ENCODE measurements at regions not wholly inside any gene's neighbourhood (a gene's known extent, or its start where the extent isn't known, plus 50 kb on each side); places are given as distances from the start of the nearest gene placed in this dataset.

DNA sequence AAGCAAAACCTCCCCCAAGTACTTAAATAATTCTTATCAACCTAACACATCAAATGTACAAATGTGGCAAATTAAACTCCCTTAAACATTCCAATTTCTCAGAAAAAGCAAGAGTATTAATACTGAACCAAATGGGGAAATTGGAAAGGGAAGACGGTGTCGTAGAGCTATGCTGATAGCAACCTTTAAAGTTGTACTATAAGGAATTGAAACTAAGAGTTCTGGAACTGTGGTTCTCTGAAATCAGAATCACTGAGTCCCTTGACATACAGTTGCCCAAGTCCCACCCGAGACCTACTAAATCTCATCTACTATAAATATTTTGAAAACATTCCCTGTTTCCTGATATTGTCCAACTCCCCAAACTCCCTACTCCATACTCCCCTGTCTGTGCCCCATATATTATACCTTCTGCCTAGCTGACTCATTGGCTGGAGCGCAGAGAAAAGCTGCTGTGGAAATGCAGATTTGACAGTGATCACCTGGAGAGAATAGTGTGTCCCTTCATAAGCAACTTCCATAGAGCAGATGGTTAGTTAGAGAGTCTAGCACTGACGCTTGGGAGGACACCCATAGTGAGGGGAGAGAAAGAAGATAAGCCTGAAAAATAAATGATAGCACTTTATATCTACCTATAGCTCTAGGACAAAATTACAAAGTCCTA lies 51.4 kb upstream of the ITM2B start:
- H3K36me3 Mint-ChIP-seq (ENCODE audit: low read depth) = peaks cover 4% of the 10 kb centered on the region
- DNase-seq (no peak), ATAC-seq (no peak)
- POLR2A ChIA-PET = no interaction called here
- H3K27me3 Mint-ChIP-seq (ENCODE audit: low read depth) = no peaks in the 10 kb centered on the region
- H3K27ac Mint-ChIP-seq = no peak overlapping the region
- no peaks in the 10 kb centered on the region for H3K9me3 Mint-ChIP-seq (ENCODE audit: insufficient read depth)
- peaks cover 40% of the 10 kb centered on the region for H3K4me1 Mint-ChIP-seq (ENCODE audit: low read depth)
- CTCF ChIA-PET = interaction anchor here (0.6 to 2.3 kb wide), 8 partner anchors 9 to 87 kb away, joined by 3 to 8 read pairs (median 4); partner anchors contain the start of genes ITM2B and MED4
- H3K4me3 Mint-ChIP-seq = no peak overlapping the region

DNA sequence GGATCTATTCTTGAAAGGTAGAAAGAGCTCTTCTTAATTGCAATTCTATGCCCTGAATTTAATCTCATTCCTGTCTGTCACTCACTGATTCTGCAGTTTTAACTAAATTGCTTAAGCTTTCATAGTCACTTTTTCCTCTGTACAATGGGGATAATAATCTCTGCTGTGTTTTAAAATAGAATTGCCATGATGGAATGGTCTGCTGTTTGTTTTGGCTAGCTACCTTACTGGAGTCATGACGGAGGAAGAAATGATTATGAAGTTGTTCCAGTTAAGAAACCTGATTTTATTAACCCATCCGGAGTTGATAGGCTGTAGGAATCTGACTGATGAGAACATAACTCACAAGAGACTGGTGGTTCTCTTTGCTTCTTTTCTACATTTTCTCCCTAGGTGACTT lies 54.9 kb upstream of the ITM2B start:
- H3K36me3 Mint-ChIP-seq (ENCODE audit: low read depth) = no peaks in the 10 kb centered on the region
- ChIA-PET CTCF (interaction anchor here (0.7 to 1.5 kb wide), 6 partner anchors 8 to 54 kb away, joined by 3 to 5 read pairs (median 3); partner anchors contain the start of gene ITM2B), POLR2A (interaction anchor here (1.1 kb wide), 1 partner anchor 21 kb away, joined by 4 read pairs; no protein-coding TSS in a partner anchor)

DNA sequence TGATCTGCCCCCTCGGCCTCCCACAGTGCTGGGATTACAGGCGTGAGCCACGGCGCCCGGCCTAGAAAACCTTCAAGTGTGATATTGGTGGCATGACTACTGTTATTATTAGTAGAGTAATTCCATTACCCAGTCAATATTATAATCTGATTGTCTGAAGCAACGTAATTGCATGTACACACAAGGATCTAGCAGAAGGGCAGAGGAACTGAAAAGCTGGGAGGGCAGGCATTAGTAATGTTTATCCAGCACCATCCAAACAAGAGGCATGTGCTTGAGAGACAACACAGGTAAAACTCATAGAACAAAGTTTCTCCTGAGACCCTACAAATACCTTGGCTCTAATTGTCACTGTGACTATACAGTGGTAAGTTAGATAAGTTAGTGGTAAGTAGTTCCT lies 56.2 kb upstream of the ITM2B start:
- no peaks in the 10 kb centered on the region for H3K9me3 Mint-ChIP-seq (ENCODE audit: insufficient read depth)
- peaks cover 5% of the 10 kb centered on the region for H3K4me1 Mint-ChIP-seq (ENCODE audit: low read depth)
- ChIA-PET POLR2A (no interaction called here), CTCF (interaction anchor here (1.3 kb wide), 1 partner anchor 14 kb away, joined by 4 read pairs; no protein-coding TSS in a partner anchor)
- H3K4me3 Mint-ChIP-seq = no peak overlapping the region
- ATAC-seq (no peak), DNase-seq (no peak)
- H3K27me3 Mint-ChIP-seq (ENCODE audit: low read depth) = no peaks in the 10 kb centered on the region
- no peak overlapping the region for H3K27ac Mint-ChIP-seq
- H3K36me3 Mint-ChIP-seq (ENCODE audit: low read depth) = no peaks in the 10 kb centered on the region

More for the DNA sequence above, 54.9 kb upstream of the ITM2B start:
- no peaks in the 10 kb centered on the region for H3K9me3 Mint-ChIP-seq (ENCODE audit: insufficient read depth)
- H3K27me3 Mint-ChIP-seq (ENCODE audit: low read depth) = no peaks in the 10 kb centered on the region
- no peak overlapping the region for H3K27ac Mint-ChIP-seq
- no peak overlapping the region for H3K4me3 Mint-ChIP-seq
- DNase-seq (no peak), ATAC-seq (no peak)
- H3K4me1 Mint-ChIP-seq (ENCODE audit: low read depth) = peaks cover 16% of the 10 kb centered on the region

DNA sequence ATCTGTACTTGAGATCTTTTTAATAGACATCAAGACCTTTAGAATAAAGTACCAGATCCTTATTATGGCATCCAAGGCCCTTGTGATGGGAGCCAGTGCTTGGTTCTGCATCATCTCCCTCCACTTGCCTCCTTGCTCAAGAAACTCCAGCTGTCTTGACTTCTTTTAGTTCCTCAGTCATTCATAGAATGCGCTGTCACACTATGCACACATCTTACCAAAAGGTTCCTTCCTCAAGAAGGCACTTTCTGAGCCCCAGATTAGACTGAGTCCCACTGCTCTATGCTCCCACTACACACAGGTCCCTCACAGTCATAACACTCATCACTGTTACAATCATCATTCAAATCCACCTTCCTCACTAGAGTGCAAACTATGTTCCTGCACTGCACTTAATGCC lies 57.8 kb upstream of the ITM2B start:
- ATAC-seq (no peak), DNase-seq (no peak)
- Mint-ChIP-seq H3K4me1 (ENCODE audit: low read depth) (no peaks in the 10 kb centered on the region), H3K27ac (no peak overlapping the region), H3K27me3 (ENCODE audit: low read depth) (no peaks in the 10 kb centered on the region), H3K4me3 (no peak overlapping the region), H3K9me3 (ENCODE audit: insufficient read depth) (no peaks in the 10 kb centered on the region), H3K36me3 (ENCODE audit: low read depth) (no peaks in the 10 kb centered on the region)
- CTCF ChIA-PET = interaction anchor here (1.1 kb wide), 1 partner anchor 18 kb away, joined by 3 read pairs; no protein-coding TSS in a partner anchor
- POLR2A ChIA-PET = no interaction called here

DNA sequence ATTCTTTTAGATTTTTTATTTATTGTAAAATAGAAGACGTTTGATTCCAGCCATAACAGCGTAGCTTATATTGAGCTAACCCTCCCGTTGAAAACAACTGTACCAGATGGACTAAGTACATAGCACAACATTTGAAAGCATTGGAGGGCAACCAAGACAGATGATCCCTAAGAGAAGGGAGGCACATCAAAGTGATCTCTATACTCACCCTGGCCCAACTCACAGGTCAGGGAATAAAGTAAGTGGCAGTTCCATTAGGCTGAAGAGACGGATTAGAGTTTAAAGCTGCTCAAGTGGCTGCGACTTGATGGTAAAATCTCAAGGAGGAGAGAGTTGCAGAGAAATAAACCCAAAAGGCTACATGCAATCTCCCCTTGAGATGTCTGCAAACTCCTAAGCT lies 65.1 kb upstream of the ITM2B start:
- ATAC-seq (no peak), DNase-seq (no peak)
- no peak overlapping the region for H3K27ac Mint-ChIP-seq
- no peaks in the 10 kb centered on the region for H3K4me1 Mint-ChIP-seq (ENCODE audit: low read depth)
- no peaks in the 10 kb centered on the region for H3K36me3 Mint-ChIP-seq (ENCODE audit: low read depth)
- H3K27me3 Mint-ChIP-seq (ENCODE audit: low read depth) = no peaks in the 10 kb centered on the region
- CTCF ChIA-PET = interaction anchor here (0.9 to 1.6 kb wide), 4 partner anchors 18 to 73 kb away, joined by 3 to 6 read pairs (median 3); partner anchors contain the start of gene MED4
- POLR2A ChIA-PET = interaction anchor here (0.7 kb wide), 1 partner anchor 37 kb away, joined by 3 read pairs; no protein-coding TSS in a partner anchor
- H3K9me3 Mint-ChIP-seq (ENCODE audit: insufficient read depth) = no peaks in the 10 kb centered on the region
- no peak overlapping the region for H3K4me3 Mint-ChIP-seq

DNA sequence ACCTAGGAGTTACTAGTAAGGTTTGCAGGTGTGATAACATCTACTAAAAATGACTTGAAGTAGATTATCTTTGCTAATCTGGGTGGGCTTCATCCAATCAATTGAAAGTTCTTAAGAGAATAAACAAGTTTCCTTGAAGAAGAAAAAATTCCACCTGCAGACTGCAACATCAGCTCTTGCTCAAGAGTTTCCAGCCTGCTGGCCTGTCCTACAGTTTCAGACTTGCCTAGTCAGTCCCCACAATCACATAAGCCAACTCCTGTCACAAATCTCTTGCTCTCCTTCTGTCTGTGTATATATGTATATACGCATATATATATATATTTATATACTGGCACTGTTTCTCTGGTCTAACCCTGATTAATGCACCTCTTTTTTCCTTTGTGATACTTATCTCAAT lies 67.3 kb upstream of the ITM2B start:
- Mint-ChIP-seq H3K9me3 (ENCODE audit: insufficient read depth) (no peaks in the 10 kb centered on the region), H3K4me1 (ENCODE audit: low read depth) (peaks cover 6% of the 10 kb centered on the region), H3K27ac (no peak overlapping the region), H3K27me3 (ENCODE audit: low read depth) (no peaks in the 10 kb centered on the region), H3K4me3 (no peak overlapping the region), H3K36me3 (ENCODE audit: low read depth) (no peaks in the 10 kb centered on the region)
- ChIA-PET POLR2A (no interaction called here), CTCF (no interaction called here)
- ATAC-seq = no peak
- no peak for DNase-seq

DNA sequence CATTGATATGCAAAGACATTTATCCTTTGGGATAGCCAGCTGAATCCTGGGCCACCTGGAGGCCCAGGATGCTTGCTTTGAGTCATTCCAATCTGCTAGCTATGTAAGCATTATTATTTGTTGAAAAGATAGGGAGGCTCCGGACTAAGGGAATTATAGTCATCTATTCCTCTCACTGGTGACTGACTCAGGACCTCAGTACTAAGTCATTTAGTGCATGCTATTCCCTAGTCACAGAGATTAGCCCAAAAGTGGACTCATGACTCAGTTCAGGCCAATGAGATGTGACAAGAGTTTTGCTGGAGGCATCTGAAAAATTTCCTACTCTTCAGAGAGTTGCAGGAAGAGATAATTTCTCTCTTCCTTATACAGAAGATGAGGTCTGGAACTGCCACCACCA lies 67.9 kb upstream of the ITM2B start:
- POLR2A ChIA-PET = no interaction called here
- no peaks in the 10 kb centered on the region for H3K36me3 Mint-ChIP-seq (ENCODE audit: low read depth)
- H3K9me3 Mint-ChIP-seq (ENCODE audit: insufficient read depth) = no peaks in the 10 kb centered on the region
- ATAC-seq (no peak), DNase-seq (no peak)
- no peaks in the 10 kb centered on the region for H3K27me3 Mint-ChIP-seq (ENCODE audit: low read depth)
- peaks cover 6% of the 10 kb centered on the region for H3K4me1 Mint-ChIP-seq (ENCODE audit: low read depth)
- CTCF ChIA-PET = no interaction called here
- H3K4me3 Mint-ChIP-seq = no peak overlapping the region
- no peak overlapping the region for H3K27ac Mint-ChIP-seq

DNA sequence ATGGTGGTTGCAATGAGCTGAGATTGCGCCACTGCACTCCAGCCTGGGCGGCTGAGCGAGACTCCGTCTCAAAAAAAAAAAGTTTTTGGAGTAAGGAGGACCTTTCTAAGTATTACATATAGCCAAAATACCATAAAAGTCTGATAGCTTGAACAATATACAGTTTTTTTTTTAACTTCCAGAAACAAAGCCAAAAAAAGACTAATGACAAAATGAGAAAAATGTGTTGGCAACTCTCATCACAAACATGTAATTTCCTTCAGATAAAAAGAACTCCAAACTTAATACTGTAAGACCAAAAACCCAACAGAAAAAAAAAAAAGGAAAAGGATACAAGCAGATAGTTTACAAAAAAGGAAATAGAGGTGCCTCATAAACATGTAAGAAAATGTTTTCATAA lies 68.2 kb upstream of the MED4 start:
- ATAC-seq = no peak
- H3K4me3 Mint-ChIP-seq = no peak overlapping the region
- DNase-seq = no peak
- H3K27ac Mint-ChIP-seq = no peak overlapping the region
- H3K9me3 Mint-ChIP-seq (ENCODE audit: insufficient read depth) = no peaks in the 10 kb centered on the region
- H3K4me1 Mint-ChIP-seq (ENCODE audit: low read depth) = peaks cover 20% of the 10 kb centered on the region
- ChIA-PET CTCF (interaction anchor here (1.0 to 1.2 kb wide), 2 partner anchors 8 to 36 kb away, joined by 3 to 5 read pairs; no protein-coding TSS in a partner anchor), POLR2A (no interaction called here)
- H3K27me3 Mint-ChIP-seq (ENCODE audit: low read depth) = no peaks in the 10 kb centered on the region
- no peaks in the 10 kb centered on the region for H3K36me3 Mint-ChIP-seq (ENCODE audit: low read depth)

DNA sequence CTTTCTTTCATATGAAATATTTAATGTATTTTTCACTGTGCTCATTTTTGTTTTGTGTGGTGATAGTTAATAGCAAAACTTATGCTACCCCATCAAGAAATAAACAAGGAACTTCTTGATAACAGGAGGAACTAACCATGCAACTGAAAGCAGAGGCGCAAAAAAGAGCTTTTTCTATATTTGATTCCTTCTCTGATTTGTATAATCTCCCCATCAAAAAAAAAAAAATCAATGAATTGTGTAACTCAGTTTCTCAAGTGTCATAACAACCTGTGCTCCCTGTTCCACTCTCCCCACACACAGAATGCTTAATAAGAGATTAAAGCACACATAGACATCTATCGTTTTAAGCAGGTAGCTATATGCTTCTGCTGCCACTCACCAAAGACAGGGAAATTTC lies 67.3 kb upstream of the MED4 start:
- no peaks in the 10 kb centered on the region for H3K9me3 Mint-ChIP-seq (ENCODE audit: insufficient read depth)
- H3K4me1 Mint-ChIP-seq (ENCODE audit: low read depth) = peaks cover 21% of the 10 kb centered on the region
- H3K4me3 Mint-ChIP-seq = no peak overlapping the region
- ChIA-PET CTCF (interaction anchor here (0.8 to 1.2 kb wide), 4 partner anchors 9 to 35 kb away, joined by 3 to 5 read pairs (median 3); no protein-coding TSS in a partner anchor), POLR2A (interaction anchor here (1.2 kb wide), 1 partner anchor 71 kb away, joined by 3 read pairs; the partner anchor contains the start of gene ITM2B)
- no peak for ATAC-seq
- DNase-seq = no peak
- peak overlapping the region; percentile 3 for H3K27ac Mint-ChIP-seq
- no peaks in the 10 kb centered on the region for H3K36me3 Mint-ChIP-seq (ENCODE audit: low read depth)
- H3K27me3 Mint-ChIP-seq (ENCODE audit: low read depth) = no peaks in the 10 kb centered on the region

DNA sequence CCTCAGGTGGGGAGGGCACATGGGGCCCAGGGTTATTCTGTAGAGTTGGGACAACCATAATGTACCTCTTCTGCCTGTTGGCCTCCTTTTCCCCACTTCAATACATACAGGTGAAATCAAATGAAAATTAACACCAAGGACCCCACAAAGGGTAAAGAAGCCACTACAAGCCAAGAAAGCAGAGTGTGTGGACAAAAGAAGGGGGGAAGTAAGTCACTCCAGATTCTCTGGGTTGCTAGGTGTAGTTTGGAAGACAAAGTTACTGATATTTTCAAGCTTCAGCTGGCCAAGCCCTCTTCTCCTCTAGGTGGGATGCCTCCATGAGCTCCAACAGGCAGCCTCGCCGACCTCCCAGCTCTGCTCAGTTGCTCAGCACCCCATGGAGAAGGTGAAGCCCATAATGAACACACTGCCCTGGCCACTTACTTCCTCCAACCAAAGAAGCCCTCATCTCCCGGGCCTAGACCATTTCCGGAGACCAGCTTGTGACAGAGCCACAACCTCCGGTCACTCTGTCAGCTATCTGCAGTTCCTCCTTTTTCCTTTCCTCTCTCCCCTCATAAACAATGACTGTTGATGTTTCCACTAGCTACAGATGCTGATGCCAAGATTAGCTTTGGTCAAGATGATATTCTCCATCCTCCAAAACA lies 66.8 kb upstream of the MED4 start:
- ChIA-PET POLR2A (interaction anchor here (1.2 kb wide), 1 partner anchor 71 kb away, joined by 3 read pairs; the partner anchor contains the start of gene ITM2B), CTCF (interaction anchor here (0.8 to 1.2 kb wide), 4 partner anchors 9 to 34 kb away, joined by 3 to 5 read pairs (median 3); no protein-coding TSS in a partner anchor)
- no peaks in the 10 kb centered on the region for H3K27me3 Mint-ChIP-seq (ENCODE audit: low read depth)
- H3K4me3 Mint-ChIP-seq = no peak overlapping the region
- ATAC-seq (no peak), DNase-seq (no peak)
- peaks cover 24% of the 10 kb centered on the region for H3K4me1 Mint-ChIP-seq (ENCODE audit: low read depth)
- H3K27ac Mint-ChIP-seq = no peak overlapping the region
- H3K36me3 Mint-ChIP-seq (ENCODE audit: low read depth) = no peaks in the 10 kb centered on the region
- no peaks in the 10 kb centered on the region for H3K9me3 Mint-ChIP-seq (ENCODE audit: insufficient read depth)

DNA sequence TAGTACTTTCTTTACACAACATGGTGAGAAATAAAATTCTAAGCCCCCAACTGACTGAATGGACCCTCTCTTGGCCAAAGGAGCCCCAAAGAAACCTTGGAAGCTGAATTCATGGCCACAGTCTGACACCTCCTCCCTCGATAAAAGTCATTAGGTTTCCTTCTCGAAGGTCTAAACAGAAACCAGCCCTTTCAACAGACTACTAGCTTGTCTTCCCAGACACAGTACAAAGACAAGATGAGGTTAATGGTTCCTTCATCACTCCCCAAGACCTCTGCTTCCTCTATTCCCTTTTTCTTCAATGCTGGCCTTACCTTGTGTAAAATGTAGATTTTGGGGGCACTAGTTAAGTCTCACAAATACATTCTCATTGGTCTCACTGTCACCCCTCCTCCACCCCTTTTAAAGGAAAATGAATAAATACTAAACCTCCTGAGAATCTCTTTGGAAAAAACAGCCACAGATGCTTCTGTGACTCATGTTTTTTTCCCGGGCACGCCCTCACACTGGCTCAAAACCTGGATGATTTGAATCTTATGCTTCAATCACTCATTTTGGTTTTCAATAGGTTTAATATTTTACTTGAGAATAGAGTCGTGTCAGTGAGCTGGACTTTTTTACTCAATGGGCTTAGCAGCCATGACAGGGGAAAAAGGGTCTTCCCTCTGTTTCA lies 65.8 kb upstream of the MED4 start:
- POLR2A ChIA-PET = interaction anchor here (1.2 kb wide), 1 partner anchor 72 kb away, joined by 3 read pairs; the partner anchor contains the start of gene ITM2B
- CTCF ChIA-PET = no interaction called here
- H3K9me3 Mint-ChIP-seq (ENCODE audit: insufficient read depth) = no peaks in the 10 kb centered on the region
- no peak for ATAC-seq
- H3K27me3 Mint-ChIP-seq (ENCODE audit: low read depth) = no peaks in the 10 kb centered on the region
- peaks cover 33% of the 10 kb centered on the region for H3K4me1 Mint-ChIP-seq (ENCODE audit: low read depth)
- H3K27ac Mint-ChIP-seq = no peak overlapping the region
- H3K36me3 Mint-ChIP-seq (ENCODE audit: low read depth) = no peaks in the 10 kb centered on the region
- no peak for DNase-seq
- no peak overlapping the region for H3K4me3 Mint-ChIP-seq
